ENCODE measurements at regions not wholly inside any gene's neighbourhood (a gene's known extent, or its start where the extent isn't known, plus 50 kb on each side); places are given as distances from the start of the nearest gene placed in this dataset.
"Not testable (repeated sequence)": the region's sequence is repeated elsewhere in the genome, so short reads cannot be mapped to it uniquely, and the experiment has no call there.

DNA sequence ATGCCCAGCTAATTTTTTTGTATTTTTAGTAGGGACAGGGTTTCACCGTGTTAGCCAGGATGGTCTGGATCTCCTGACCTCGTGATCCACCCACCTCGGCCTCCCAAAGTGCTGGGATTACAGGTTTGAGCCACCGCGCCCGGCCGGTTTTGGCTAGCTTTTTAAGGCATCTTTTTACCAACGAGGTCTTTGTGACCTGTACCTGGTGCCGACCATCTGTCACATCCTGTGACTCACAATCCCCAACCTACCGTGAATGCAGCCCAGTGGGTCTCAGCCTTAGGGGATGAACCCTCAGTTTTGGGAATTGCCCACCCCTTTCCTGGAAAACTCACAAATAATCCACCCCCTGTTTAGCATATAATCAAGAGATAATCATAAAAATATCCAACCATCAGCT, 607.4 kb upstream of the RBFOX1 start:
- TF ChIP-seq, protein P1, sequence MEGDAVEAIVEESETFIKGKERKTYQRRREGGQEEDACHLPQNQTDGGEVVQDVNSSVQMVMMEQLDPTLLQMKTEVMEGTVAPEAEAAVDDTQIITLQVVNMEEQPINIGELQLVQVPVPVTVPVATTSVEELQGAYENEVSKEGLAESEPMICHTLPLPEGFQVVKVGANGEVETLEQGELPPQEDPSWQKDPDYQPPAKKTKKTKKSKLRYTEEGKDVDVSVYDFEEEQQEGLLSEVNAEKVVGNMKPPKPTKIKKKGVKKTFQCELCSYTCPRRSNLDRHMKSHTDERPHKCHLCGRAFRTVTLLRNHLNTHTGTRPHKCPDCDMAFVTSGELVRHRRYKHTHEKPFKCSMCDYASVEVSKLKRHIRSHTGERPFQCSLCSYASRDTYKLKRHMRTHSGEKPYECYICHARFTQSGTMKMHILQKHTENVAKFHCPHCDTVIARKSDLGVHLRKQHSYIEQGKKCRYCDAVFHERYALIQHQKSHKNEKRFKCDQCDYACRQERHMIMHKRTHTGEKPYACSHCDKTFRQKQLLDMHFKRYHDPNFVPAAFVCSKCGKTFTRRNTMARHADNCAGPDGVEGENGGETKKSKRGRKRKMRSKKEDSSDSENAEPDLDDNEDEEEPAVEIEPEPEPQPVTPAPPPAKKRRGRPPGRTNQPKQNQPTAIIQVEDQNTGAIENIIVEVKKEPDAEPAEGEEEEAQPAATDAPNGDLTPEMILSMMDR (conservative IDR thresholded peaks at IDR 0.05; ENCODE audit: low read depth, low read length): not testable (repeated sequence)
- not testable (repeated sequence) for TF ChIP-seq EZH2 (IDR thresholded peaks at IDR 0.05; ENCODE audit: low read length, unreplicated experiment); EZH2phosphoT487 (IDR thresholded peaks at IDR 0.05; ENCODE audit: borderline replicate concordance, low read length)
